Natural killer cell (primary cell): ENCODE measurements at regions not wholly inside any gene's neighbourhood (a gene's known extent, or its start where the extent isn't known, plus 50 kb on each side); places are given as distances from the start of the nearest gene placed in this dataset.

Experiments
- ATAC-seq, 3 donors: fragments of 150-1000 bp in 2 of 3; fragments of 200-7000 bp in 1 of 3; cut with Tn5 transposase; 1 replicate in 1 of 3; 2 replicates in 2 of 3; pipeline ENCODE4 v1.10.0; 2021; ENCODE audit warnings: mild to moderate bottlenecking in 2 of 3, moderate library complexity in 2 of 3
- DNase-seq, 2 donors: peaks; one replicate each; pipeline versions ENCODE4 v3.0.0 to v3.0.0-alpha.2; 2013 to 2021; ENCODE audit warnings: mixed read lengths in 1 of 2
- H3K27ac ChIP-seq: one replicate; pipeline ENCODE4 v1.5.1; 2013; ENCODE audit warnings: mild to moderate bottlenecking, low read length
- H3K27me3 ChIP-seq: one replicate; pipeline ENCODE4 v1.6.1; 2013; ENCODE audit warnings: low read length; ENCODE audit not compliant: control insufficient read depth, insufficient read depth
- H3K36me3 ChIP-seq: one replicate; pipeline ENCODE4 v1.6.1; 2013; ENCODE audit warnings: low read length; ENCODE audit not compliant: control insufficient read depth, insufficient read depth
- H3K4me1 ChIP-seq: one replicate; pipeline ENCODE4 v1.6.1; 2013; ENCODE audit warnings: low read length; ENCODE audit not compliant: control insufficient read depth, insufficient read depth
- H3K4me3 ChIP-seq: one replicate; pipeline ENCODE4 v1.5.1; 2013; ENCODE audit warnings: low read length
- H3K9me3 ChIP-seq: one replicate; pipeline ENCODE4 v1.6.1; 2013; ENCODE audit warnings: low read length; ENCODE audit not compliant: control insufficient read depth, insufficient read depth
- H3K27ac Mint-ChIP-seq, 2 donors: one replicate each; pipeline ENCODE4 v1.8.0; 2022; ENCODE audit warnings: mild to moderate bottlenecking in 2 of 2, mixed read lengths in 2 of 2, moderate library complexity in 1 of 2
- H3K27me3 Mint-ChIP-seq, 2 donors: one replicate each; pipeline ENCODE4 v1.8.0; 2022; ENCODE audit warnings: low read depth in 2 of 2, mixed read lengths in 2 of 2
- H3K36me3 Mint-ChIP-seq: one replicate; pipeline ENCODE4 v1.8.0; 2022; ENCODE audit warnings: mixed read lengths
- H3K4me1 Mint-ChIP-seq, 2 donors: one replicate each; pipeline ENCODE4 v1.8.0; 2022; ENCODE audit warnings: mixed read lengths in 2 of 2
- H3K4me3 Mint-ChIP-seq: one replicate; pipeline ENCODE4 v1.8.0; 2022; ENCODE audit warnings: mild to moderate bottlenecking, moderate library complexity, mixed read lengths
- H3K9me3 Mint-ChIP-seq, 2 donors: one replicate each; pipeline ENCODE4 v1.8.0; 2022; ENCODE audit warnings: mixed read lengths in 2 of 2
- WGBS: methylation state at CpG from one replicate; pipeline ENCODE4 v1.1.7; 2013; ENCODE audit warnings: missing lambda C conversion rate; ENCODE audit not compliant: insufficient coverage; 5-methylcytosine and 5-hydroxymethylcytosine counted together
- intact Hi-C: fragments of 100-400 bp; cut with micrococcal nuclease; formaldehyde crosslinking; loops from one replicate; pipeline ENCODE4 v1.14.2; 2022
- TF ChIP-seq, protein P1 (sequence below): fragments of 200-600 bp; IDR thresholded peaks from one replicate; pipeline ENCODE4 v1.8.0; 2022; ENCODE audit warnings: antibody characterized with exemption

DNA sequence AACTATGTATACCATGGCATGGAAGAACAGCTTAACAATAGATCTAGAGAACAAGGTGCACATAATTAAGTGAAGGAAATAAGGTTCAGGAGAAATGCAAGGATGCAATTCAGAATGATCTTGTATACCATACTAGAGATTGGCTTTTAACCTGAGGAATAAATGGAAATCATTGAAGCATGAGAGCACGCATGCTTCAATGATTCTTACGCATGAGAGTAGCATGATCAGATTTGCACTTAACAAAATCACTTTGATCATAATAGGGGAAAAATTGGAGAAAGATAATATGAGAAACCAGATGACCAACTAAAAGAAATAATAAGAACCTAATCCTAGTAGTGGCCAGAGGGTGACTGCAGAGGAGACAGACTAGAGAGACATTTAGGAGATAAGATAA, 133.3 kb upstream of the FSCB start:
- no peaks in the 10 kb centered on the region for H3K9me3 ChIP-seq
- H3K27me3 ChIP-seq = no peaks in the 10 kb centered on the region
- no peak overlapping the region for H3K4me3 ChIP-seq
- Mint-ChIP-seq H3K36me3 (no peaks in the 10 kb centered on the region), H3K27ac (no peak overlapping the region), H3K27me3 (no peaks in the 10 kb centered on the region), H3K9me3 (no peaks in the 10 kb centered on the region), H3K4me3 (no peak overlapping the region), H3K4me1 (no peaks in the 10 kb centered on the region)
- ATAC-seq (no peak), DNase-seq (no peak)
- no peaks in the 10 kb centered on the region for H3K36me3 ChIP-seq
- TF ChIP-seq, protein P1, sequence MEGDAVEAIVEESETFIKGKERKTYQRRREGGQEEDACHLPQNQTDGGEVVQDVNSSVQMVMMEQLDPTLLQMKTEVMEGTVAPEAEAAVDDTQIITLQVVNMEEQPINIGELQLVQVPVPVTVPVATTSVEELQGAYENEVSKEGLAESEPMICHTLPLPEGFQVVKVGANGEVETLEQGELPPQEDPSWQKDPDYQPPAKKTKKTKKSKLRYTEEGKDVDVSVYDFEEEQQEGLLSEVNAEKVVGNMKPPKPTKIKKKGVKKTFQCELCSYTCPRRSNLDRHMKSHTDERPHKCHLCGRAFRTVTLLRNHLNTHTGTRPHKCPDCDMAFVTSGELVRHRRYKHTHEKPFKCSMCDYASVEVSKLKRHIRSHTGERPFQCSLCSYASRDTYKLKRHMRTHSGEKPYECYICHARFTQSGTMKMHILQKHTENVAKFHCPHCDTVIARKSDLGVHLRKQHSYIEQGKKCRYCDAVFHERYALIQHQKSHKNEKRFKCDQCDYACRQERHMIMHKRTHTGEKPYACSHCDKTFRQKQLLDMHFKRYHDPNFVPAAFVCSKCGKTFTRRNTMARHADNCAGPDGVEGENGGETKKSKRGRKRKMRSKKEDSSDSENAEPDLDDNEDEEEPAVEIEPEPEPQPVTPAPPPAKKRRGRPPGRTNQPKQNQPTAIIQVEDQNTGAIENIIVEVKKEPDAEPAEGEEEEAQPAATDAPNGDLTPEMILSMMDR = no peak
- H3K27ac ChIP-seq = no peak overlapping the region
- no peaks in the 10 kb centered on the region for H3K4me1 ChIP-seq
- intact Hi-C loops = no loop called here
- no CpG with 5 or more reads among the region's 2 CpGs for WGBS

DNA sequence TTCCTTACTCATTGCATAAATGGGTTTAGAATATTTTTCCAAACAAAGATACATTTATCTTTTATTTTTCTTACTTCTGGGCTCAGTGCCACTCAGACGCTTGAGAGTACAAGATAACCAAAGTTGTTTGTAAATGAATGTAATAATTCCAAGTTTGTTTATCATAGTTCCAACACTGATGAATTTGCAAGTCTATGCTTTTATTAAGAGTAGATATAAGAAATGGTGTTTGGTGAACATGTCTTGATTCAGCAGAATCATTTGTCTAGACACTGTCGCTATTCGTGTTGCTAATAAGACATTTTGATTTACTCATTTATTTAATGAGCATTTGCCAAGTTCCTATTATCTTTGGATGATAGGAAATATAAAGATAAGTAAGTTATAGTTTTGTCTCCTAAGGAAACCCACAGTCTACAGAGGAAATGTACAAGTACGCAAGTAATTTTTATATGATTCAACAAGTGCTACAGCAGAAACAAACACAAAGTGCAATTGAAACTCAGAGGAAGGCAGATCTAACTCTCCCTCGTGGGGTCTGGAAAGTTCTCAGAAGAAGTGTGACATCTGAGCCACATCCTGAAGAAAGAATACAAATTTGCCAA, 132.8 kb upstream of the FSCB start:
- no peaks in the 10 kb centered on the region for H3K36me3 ChIP-seq
- no peak overlapping the region for H3K4me3 ChIP-seq
- Mint-ChIP-seq H3K27ac (no peak overlapping the region), H3K9me3 (peaks cover 2% of the 10 kb centered on the region in 2 donors), H3K36me3 (peaks cover 2% of the 10 kb centered on the region), H3K4me3 (no peak overlapping the region), H3K27me3 (no peaks in the 10 kb centered on the region), H3K4me1 (no peaks in the 10 kb centered on the region)
- H3K4me1 ChIP-seq = no peaks in the 10 kb centered on the region
- no peaks in the 10 kb centered on the region for H3K27me3 ChIP-seq
- TF ChIP-seq, protein P1 = no peak
- H3K27ac ChIP-seq = no peak overlapping the region
- no peak for DNase-seq
- intact Hi-C loops = no loop called here
- 62% methylated on average over 3 of the region's 5 CpGs for WGBS
- H3K9me3 ChIP-seq = no peaks in the 10 kb centered on the region
- ATAC-seq = no peak

DNA sequence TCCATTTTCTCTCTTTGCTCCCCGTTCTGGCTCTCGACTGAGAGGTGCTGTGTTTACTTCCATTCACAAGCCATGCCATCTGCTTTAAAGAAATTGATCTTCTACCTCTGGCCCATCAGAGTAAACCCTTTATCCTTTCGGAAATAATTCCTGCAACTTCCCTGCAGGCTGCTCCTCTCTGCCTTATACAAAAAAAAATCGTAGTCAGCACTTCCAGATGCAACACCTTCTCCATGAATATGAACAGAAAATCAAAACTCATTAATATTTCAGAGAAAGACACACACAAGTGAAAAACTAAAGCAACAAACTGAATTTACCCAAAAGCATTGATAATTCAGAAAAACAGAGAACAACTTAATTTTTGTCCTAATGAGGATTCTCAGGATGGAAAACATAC, 127.6 kb upstream of the FSCB start:
- H3K36me3 ChIP-seq = no peaks in the 10 kb centered on the region
- no peak overlapping the region for H3K27ac ChIP-seq
- TF ChIP-seq, protein P1 = no peak
- H3K4me1 ChIP-seq = no peaks in the 10 kb centered on the region
- Mint-ChIP-seq H3K36me3 (peaks cover 6% of the 10 kb centered on the region), H3K27ac (no peak overlapping the region), H3K27me3 (no peaks in the 10 kb centered on the region), H3K9me3 (peaks cover 11 to 12% of the 10 kb centered on the region in 2 donors), H3K4me3 (no peak overlapping the region), H3K4me1 (no peaks in the 10 kb centered on the region)
- H3K4me3 ChIP-seq = no peak overlapping the region
- no peaks in the 10 kb centered on the region for H3K9me3 ChIP-seq
- no peak for ATAC-seq
- intact Hi-C loops = no loop called here
- DNase-seq = no peak
- WGBS = 82% methylated on average over 4 of the region's 4 CpGs
- no peaks in the 10 kb centered on the region for H3K27me3 ChIP-seq

DNA sequence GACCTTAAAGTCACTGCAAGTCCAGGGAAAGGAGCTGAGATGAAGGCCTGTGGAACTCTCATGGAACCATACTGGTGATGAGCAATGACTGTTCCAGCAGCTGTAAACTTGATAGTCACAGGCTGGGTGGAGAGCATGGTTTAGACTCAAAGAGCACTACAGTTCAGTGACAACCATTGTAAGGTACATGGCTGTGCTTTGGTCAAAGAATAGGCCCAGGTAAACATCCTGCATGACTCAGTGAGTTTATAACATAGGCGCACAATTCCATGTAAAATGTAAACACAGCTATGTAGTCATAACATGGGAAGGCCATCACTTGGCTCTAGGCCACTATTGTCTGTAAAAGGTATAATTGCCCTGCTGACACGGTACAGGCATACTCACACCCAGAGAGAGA, 119.3 kb upstream of the FSCB start:
- H3K4me3 Mint-ChIP-seq = no peak overlapping the region
- H3K27me3 ChIP-seq = no peaks in the 10 kb centered on the region
- no peaks in the 10 kb centered on the region for H3K4me1 ChIP-seq
- H3K36me3 Mint-ChIP-seq = no peaks in the 10 kb centered on the region
- WGBS = 83% methylated on average over 2 of the region's 2 CpGs
- H3K9me3 ChIP-seq = no peaks in the 10 kb centered on the region
- no peak overlapping the region for H3K27ac ChIP-seq
- DNase-seq (no peak), ATAC-seq (no peak)
- no peak overlapping the region for H3K4me3 ChIP-seq
- no peaks in the 10 kb centered on the region for H3K4me1 Mint-ChIP-seq
- TF ChIP-seq, protein P1 = no peak
- no peaks in the 10 kb centered on the region for H3K27me3 Mint-ChIP-seq
- intact Hi-C loops = no loop called here
- H3K27ac Mint-ChIP-seq = no peak overlapping the region
- no peaks in the 10 kb centered on the region for H3K36me3 ChIP-seq
- peaks cover 4 to 7% of the 10 kb centered on the region in 2 donors for H3K9me3 Mint-ChIP-seq
